ENCODE measurements at regions not wholly inside any gene's neighbourhood (a gene's known extent, or its start where the extent isn't known, plus 50 kb on each side); places are given as distances from the start of the nearest gene placed in this dataset.

DNA sequence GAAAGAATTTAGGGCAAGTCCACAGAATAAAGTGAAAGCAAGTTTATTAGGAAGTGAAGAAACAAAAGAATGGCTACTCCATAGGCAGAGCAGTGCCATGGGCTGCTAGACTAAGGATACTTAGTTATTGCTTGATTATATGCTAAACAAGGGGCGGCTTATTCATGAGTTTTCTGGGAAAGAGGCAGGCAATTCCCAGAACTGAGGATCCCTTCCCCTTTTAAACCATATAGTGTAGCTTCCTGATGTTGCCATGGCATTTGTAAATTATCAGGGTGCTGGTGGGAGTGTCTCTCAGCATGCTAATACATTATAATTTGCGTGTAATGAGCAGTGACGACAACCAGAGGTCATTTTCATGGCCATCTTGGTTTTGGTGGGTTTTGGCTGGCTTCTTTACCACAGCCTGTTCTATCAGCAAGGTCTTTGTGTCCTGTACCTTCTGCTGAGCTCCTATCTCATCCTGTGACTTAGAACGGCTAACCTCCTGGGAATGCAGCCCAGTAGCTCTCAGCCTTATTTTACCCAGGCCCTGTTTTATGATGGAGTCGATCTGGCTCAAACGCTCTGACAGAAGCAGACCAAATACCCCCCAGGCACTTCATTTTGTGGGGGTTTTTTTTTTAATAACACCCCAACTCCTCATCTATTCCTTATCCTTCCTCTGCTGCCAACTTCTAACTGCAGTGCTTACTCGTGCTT, 103.0 kb upstream of the RARB start:
- DNase-seq = no peak

DNA sequence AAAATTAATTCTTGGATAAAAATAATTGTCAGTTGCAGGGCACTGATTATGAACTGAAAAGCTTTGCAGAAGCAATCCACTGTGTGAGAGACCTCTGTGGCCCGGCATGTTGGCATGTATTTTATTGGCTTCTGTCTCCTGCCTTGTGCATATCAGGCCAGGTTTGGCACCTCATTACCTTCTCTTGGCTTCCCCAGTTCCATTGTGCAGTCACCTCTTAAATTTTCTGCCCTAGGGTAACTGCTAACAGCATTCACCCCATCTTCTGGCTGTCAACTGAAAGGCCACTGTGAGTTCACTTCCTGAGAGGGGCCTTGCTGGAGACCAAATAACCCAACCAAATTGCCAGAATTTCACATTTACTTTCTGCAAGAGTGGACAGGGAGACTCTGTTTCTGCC, 92.7 kb upstream of the RARB start:
- no peak for DNase-seq

DNA sequence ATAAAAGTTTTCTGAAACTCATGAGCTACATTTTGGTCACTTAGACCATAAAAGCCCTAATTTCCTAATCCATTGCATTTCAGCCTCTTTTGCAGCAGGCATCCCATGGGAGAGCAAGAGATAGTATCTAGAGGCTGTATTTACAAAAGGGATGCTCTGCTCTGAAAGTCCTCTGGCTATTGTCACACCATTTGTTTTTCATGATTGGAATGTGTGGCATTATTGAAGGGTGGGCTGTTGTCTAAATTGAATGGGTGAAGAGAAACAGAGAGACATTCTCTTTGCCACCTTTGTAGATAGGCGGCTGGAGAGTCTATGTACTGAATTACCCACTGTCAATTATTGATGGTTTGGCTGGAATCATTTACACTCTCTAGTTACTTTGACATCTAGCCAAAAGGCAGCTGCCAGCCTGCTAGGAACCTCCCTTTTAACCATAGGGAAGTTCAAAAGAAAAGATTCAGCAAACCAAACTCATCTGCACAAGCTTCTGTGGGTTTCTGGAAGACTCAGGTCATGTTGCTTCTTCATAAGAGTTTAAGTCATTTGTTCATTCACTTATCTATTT, 89.8 kb upstream of the RARB start:
- no peak for DNase-seq

DNA sequence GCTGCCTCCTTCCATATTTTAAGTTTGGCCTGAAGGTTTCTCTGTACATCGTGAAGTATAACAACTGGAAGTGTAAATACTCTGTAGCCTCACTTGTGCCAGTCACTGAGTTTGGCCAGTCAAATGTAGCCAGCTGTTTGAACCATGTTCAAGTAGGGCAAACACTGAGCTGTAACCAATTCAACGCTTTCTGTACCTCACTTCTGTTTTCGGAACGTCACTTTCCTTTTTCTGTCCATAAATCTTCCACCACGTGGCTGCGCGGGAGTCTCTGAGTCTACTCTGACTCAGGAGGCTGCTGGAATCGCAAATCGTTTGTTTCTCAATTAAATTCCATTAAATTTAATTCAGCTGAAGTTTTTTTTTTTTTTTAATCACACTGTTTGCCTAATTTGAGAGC, 88.8 kb upstream of the RARB start:
- no peak for DNase-seq

DNA sequence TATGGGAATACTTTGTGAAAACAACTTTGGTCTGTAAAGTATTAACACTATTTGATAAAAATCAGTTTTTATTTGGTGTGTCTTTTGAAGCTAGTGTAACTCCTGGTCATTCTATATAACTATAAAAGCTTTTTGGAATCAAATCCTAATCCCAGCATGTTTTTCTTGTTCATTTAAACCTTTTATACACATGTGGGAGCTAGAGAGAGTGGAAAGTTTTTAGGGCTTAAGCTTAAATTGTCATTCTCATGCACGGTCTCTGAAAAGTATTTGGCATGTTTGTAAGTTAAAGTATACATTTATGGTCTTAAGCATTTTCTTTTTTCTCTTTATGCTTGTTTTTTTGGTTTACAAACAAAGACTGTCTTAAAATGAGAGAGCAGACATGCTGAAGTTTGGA, 83.4 kb upstream of the RARB start:
- DNase-seq = no peak

DNA sequence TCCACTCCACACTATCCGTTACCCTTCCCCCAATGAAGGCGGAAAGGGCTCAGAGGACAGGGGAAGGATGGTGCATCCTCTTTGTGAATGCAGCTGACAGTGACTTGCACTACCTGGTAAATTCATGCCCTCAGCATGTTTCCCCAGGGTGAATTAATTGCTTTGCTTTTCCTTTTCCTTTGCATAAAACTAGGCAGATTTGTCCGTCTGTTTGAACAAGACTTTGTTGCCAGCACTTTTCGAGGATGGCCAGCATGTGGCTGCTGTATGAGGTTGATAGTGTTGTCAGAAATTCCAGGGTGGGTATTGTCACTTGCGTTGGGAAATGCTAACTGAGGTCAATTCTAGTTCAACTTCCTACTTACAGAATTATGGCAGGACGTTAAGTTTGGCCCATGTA, 79.0 kb upstream of the RARB start:
- no peak for DNase-seq

DNA sequence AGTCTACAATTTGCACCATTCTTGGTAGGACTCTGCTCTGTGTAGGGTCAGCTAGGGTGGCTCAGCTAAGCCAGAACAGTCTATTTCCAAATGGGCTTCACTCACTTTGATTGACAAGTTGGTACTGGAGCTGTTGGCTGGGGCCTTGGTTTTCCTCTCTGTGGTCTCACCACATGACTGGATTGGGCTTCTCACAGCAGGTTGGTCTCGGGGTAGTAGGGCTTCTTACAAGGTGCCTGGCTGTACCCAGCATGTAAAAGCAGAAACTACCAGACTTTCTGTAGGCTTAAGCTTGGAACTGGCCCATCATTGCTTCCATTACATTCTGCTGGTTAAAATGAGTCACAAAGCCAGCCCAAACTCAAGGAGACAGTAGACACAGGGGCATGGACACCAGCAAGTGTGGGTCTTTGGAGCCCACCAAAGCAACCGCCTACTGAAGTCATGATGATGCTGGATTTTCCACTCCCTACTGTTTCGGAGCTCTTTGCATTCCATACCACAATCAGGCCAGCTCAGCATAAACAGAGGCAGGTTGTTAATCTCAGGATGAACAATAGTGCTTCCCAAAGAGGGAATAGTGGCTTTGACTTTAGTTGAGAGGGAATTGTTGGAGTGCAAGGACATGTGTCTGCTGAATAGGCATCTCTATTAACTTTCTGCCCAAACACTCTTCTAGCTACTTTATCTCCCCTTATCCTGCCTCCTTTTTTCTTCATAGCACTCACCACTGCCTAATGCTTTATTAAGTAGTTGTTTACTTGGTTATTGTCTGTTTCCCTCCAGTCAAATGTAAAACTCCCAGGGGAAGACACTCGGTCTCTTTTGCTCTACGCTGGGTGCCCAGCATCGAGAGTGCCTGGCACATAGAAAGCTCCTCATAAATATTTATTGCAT, 78.0 kb upstream of the RARB start:
- no peak for DNase-seq

DNA sequence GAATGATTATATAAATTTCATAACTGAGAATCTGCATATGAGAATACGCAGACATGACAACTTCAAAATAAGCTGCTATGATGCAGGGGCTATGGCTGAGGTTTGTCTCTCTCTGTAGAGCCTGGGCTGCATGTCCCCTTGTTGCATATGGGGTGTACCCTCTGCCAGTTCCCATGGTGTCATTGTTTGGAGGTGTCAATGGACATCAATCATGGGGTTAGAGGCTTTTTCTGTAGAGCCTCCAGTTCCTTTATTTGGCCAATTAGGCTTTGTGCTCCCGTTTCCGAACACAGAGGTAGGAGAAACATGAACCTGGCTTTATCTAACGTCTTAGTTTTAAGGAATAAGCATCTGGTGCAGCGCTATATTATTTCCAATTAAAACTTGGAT, 77.3 kb upstream of the RARB start:
- DNase-seq = no peak

DNA sequence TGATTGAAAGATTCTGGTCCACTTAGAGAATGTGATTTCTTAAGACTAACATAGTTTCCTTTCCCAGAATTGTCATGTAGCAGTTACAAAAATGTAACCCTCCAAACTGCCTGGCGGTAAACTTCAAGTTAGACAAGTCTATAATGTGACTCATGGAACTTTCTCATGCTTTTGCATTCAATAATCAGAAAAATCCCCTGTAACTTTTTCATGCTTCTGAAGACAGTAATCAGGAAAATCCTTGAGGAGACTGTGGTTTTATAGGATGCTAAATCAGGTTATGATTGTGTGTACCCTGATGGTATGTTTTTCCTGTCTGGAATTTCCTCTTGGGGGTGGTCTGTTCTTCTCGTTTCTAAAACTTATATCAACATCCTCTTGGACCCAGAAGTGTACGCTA, 74.0 kb upstream of the RARB start:
- no peak for DNase-seq

DNA sequence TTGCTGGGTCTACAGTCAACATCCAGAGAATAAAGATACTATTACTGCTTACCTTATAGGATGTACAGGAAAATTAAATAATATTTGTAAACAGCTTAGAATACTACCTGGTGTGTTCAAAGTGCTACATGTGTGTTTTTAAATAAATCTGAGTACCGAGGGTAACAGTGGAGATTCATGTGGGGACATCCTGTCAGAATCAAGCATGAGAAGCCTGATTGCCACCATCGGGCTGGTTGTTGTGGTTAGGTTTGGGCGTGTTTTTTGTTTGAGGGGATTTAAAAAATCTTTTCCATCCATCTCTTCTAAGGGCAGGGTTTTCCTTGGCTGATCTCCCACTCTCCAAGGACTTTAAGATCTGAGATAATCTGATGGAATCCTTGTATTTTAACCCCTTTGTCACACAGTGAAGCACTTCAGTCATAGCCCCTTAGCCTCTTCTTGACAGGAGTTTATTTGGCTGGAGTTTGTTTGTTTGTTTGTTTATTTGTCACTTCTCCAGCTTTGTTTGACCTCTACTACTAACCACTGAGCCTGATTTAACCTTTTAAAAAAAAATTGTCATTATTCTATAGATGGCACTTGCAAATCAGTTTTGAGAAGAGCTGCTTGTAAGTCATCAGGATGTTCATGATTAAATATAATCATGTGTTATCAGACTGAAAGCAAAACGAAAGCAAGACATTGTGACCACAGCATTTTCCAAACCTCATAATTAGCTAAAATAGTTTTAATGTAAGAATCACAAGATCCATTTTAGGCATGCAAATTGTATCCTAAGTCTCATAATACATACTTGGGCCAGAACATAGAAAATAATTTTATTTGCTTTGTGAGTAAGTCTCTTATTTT, 72.8 kb upstream of the RARB start:
- no peak for DNase-seq

DNA sequence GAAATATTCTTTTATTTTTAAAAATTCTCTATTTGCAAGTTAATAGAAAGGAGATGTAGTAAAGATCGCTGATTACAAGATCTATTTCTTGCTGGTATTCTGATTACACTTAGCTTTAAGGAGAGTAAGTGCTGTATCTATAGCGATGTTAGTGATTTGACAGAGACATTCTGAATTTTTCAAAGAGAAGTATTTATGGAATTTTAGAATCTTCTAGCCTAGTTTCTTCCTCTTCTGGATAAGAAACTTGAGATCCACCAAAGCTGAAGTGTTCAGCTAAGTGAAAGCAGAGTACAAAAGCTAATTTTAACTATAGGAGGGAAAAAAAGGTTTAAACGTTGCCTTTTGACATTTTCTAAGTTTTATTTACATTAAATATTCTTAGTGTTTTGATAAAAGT, 72.1 kb upstream of the RARB start:
- DNase-seq = no peak

DNA sequence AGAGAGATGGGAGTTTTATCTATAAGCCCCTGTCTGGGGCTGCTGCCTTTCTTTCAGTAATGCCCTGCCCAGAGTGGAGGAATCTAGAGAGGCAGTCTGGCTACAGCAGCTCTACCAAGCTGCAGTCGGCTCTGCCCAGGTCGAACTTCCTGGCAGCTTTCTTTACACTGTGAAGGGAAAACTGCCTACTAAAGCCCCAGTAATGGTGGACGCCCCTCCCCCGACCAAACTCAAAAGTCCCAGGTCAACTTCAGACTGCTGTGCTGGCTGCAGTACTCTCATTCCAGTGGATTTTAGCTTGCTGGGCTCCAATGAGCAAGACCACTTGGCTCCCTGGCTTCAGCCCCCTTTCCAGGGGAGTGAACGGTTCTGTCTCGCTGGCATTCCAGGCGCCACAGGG, 65.9 kb upstream of the RARB start:
- DNase-seq = no peak

DNA sequence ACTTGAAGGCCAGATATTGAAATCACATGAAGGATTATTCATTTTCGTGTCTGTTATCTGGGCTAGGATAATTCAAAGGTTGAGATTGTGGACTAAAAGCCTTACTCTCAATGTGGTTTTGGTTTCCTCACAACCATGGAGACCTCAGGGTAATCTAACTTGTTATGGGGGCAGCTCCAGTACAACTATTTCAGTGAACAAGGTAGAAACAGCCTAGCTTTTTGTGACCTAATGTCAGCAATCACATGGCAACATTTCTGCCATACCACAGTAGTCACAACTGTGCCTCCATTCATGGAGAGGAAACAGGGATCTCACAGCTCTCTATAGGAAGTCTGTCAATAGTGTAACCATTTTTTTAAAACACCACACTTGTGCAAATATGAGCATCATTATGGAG, 62.4 kb upstream of the RARB start:
- no peak for DNase-seq

DNA sequence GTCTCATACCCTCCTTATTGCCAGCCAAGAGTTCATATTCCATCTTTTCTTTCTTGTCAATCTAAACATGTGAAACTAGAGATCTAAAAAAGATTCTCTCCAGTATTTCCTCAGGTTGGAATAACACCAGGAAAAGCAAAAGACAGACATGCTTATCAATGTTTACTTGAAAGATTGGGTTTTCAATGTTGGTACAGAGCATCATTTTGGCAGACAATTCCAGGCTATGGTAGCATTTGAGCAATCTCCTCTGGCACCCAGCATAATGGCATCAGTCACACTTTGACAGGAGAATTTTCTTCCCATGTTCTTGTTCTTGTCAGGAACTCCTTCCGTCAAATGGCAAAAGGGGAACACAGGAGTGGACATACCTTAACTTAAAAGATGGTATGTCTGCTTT, 61.0 kb upstream of the RARB start:
- DNase-seq = no peak

DNA sequence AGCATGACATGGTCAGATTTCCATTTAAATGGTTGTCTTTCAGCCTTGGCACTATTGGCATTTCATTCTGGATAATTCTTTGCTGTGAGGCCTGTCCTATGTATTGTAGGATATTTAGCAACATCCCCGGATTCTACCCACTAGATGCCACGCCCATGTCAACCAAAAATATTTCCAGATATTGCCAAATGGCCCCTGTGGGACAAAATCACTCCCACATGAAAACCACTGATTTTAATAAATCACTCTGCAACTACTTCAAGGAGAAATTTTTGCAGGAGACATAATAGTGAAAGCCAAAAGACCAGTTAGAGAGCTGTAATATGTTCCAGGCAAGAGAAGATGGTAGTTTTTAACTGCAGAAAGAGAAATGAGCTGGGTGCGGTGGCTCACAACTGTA, 55.9 kb upstream of the RARB start:
- DNase-seq = no peak

DNA sequence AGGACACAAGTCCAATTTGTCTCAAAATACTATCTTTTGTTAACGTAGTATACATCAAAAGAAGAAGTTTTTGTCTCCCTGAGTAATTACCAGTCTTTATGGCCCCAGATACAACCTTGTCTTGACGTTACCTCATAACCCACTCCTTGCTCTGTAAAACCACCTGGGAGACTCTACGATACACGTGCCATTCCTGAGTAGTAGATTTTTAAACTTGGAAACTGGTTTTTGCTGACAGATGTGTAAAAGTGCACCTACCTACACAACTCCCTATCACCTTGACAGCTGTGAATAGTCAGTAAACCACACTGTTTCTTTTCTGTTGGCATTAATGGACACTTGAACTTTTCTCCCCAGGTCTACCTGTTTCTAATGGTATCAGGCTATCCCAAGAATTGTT, 51.7 kb upstream of the RARB start:
- no peak for DNase-seq

DNA sequence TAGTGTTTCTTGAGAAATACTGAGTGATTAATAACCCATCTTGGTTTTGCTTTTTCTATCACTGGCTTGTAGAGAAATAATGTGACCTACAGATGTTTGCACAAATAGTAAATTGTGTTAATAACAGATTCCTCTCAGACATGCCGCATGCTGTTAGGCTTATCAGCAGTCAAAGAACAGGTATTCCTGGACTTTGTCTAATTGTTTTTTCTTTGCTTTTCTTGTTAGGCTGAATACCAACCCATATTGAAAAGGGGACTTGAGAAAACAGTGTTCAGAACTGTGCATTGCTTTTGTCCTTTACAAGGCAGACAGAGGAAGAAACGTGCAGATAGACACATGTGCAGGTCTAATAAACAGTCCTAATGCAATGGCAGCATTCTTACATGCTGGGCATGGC, 51.0 kb upstream of the RARB start:
- no peak for DNase-seq
